DMS53 (cell line): ENCODE measurements at regions not wholly inside any gene's neighbourhood (a gene's known extent, or its start where the extent isn't known, plus 50 kb on each side); places are given as distances from the start of the nearest gene placed in this dataset.

Experiments used
- DNase-seq: peaks from one replicate; lab custom pipeline; 2025; lab: John Stamatoyannopoulos, UW

GRCh38 chr13:31441800-31442510 lies 242.2 kb downstream of the B3GLCT start:
- no peak for DNase-seq

- DNase-seq: peak; percentile 25
Observed at GRCh38 chr13:31442571-31442970, 242.8 kb downstream of the B3GLCT start.

GRCh38 chr13:31444266-31444856 lies 244.6 kb downstream of the B3GLCT start:
- no peak for DNase-seq

GRCh38 chr13:31452525-31452924 lies 252.8 kb downstream of the B3GLCT start:
- DNase-seq: no peak

- no peak for DNase-seq
Observed at GRCh38 chr13:31455581-31455980, 255.8 kb downstream of the B3GLCT start.

- no peak for DNase-seq
Observed at GRCh38 chr13:31456056-31456455, 256.3 kb downstream of the B3GLCT start.

- no peak for DNase-seq
Observed at GRCh38 chr13:31460061-31460460, 260.3 kb downstream of the B3GLCT start.

GRCh38 chr13:31461923-31462322 lies 262.1 kb downstream of the B3GLCT start:
- DNase-seq: no peak

GRCh38 chr13:31462766-31463165 lies 263.0 kb downstream of the B3GLCT start:
- no peak for DNase-seq

- no peak for DNase-seq
Observed at GRCh38 chr13:31468114-31468902, 268.5 kb downstream of the B3GLCT start.

GRCh38 chr13:31469377-31469776 lies 269.6 kb downstream of the B3GLCT start:
- no peak for DNase-seq

GRCh38 chr13:31476266-31476665 lies 263.1 kb upstream of the RXFP2 start:
- DNase-seq: no peak

- peak; percentile 15 for DNase-seq
Observed at GRCh38 chr13:31476753-31477152, 262.6 kb upstream of the RXFP2 start.

GRCh38 chr13:31477961-31478360 lies 261.4 kb upstream of the RXFP2 start:
- DNase-seq: no peak

GRCh38 chr13:31485183-31485582 lies 254.1 kb upstream of the RXFP2 start:
- DNase-seq: peak; percentile 63

GRCh38 chr13:31485651-31486051 lies 253.7 kb upstream of the RXFP2 start:
- DNase-seq: peak; percentile 25

- DNase-seq: no peak
Observed at GRCh38 chr13:31495336-31495735, 244.0 kb upstream of the RXFP2 start.

GRCh38 chr13:31499274-31499673 lies 240.1 kb upstream of the RXFP2 start:
- no peak for DNase-seq

- no peak for DNase-seq
Observed at GRCh38 chr13:31503626-31504025, 235.7 kb upstream of the RXFP2 start.

- no peak for DNase-seq
Observed at GRCh38 chr13:31504918-31505317, 234.4 kb upstream of the RXFP2 start.

GRCh38 chr13:31512331-31512730 lies 227.0 kb upstream of the RXFP2 start:
- DNase-seq: no peak

GRCh38 chr13:31514932-31515331 lies 224.4 kb upstream of the RXFP2 start:
- DNase-seq: no peak

- no peak for DNase-seq
Observed at GRCh38 chr13:31515427-31515826, 223.9 kb upstream of the RXFP2 start.
